K562 (cell line): ENCODE measurements at regions not wholly inside any gene's neighbourhood (a gene's known extent, or its start where the extent isn't known, plus 50 kb on each side); places are given as distances from the start of the nearest gene placed in this dataset.
"Not testable (repeated sequence)": the region's sequence is repeated elsewhere in the genome, so short reads cannot be mapped to it uniquely, and the experiment has no call there.

Experiments used
- BCL6 ChIP-seq: fragments of 250-450 bp; sonication (Bioruptor Pico); IDR thresholded peaks from 2 replicates; pipeline ENCODE4 v1.4.0; 2020
- ZNF695 ChIP-seq: fragments of 450-650 bp; formaldehyde crosslinking; IDR thresholded peaks from 2 replicates; pipeline ENCODE4 v1.4.0; 2020; ENCODE audit warnings: mild to moderate bottlenecking, moderate library complexity

- not testable (repeated sequence) for TF ChIP-seq ZNF695; BCL6 (CRISPR knock-in tag)
Measured at GRCh38 chr5:177927500-177927899, 68.5 kb downstream of the PROP1 start.
